Gastrocnemius medialis (tissue), 4 donors: ENCODE measurements at regions not wholly inside any gene's neighbourhood (a gene's known extent, or its start where the extent isn't known, plus 50 kb on each side); places are given as distances from the start of the nearest gene placed in this dataset.
A peak's percentile ranks its signal among the peaks of the same experiment; 100 is the strongest.

Experiments
- ATAC-seq, 2 donors: fragments of 150-250 bp; one replicate each; pipeline ENCODE4 v1.9.1; 2016
- DNase-seq, 2 donors: peaks; one replicate each; pipeline ENCODE4 v3.0.0-alpha.2; 2019
- H3K27ac ChIP-seq, 4 donors: fragments of 200-600 bp; sonication (generic); 1 replicate in 1 of 4; 2 replicates in 3 of 4; pipeline ENCODE4 v1.5.1; 2016 to 2018; ENCODE audit warnings: mild to moderate bottlenecking in 2 of 4, moderate library complexity in 1 of 4
- H3K27me3 ChIP-seq, 3 donors: fragments of 200-600 bp; sonication (generic) in 2 of 3; 1 replicate in 1 of 3; 2 replicates in 2 of 3; pipeline versions ENCODE4 v1.5.1 to v1.6.0; 2016 to 2019; ENCODE audit warnings: mild to moderate bottlenecking in 1 of 3, moderate library complexity in 1 of 3
- H3K36me3 ChIP-seq, 2 donors: fragments of 200-600 bp; sonication (generic) in 1 of 2; one replicate each; pipeline ENCODE4 v1.5.1; 2017 to 2018
- H3K4me1 ChIP-seq, 2 donors: fragments of 200-600 bp; sonication (generic) in 1 of 2; one replicate each; pipeline ENCODE4 v1.5.1; 2016 to 2017; ENCODE audit warnings: mild to moderate bottlenecking in 2 of 2
- H3K4me3 ChIP-seq, 4 donors: fragments of 200-600 bp; sonication (generic) in 3 of 4; 1 replicate in 1 of 4; 2 replicates in 3 of 4; pipeline ENCODE4 v1.5.1; 2016 to 2019; ENCODE audit warnings: mild to moderate bottlenecking in 2 of 4
- H3K9me3 ChIP-seq, 3 donors: fragments of 200-600 bp; sonication (generic) in 2 of 3; 1 replicate in 1 of 3; 2 replicates in 2 of 3; pipeline ENCODE4 v1.5.1; 2016 to 2019
- POLR2A ChIP-seq, 2 donors: fragments of 450-650 bp; IDR thresholded peaks; one replicate each; pipeline ENCODE4 v1.6.1; 2017; ENCODE audit warnings: antibody characterized with exemption in 2 of 2, mild to moderate bottlenecking in 2 of 2, moderate library complexity in 2 of 2
- in situ Hi-C, 4 donors: fragments of 200-750 bp; cut with MboI; loops; one replicate each; pipeline versions ENCODE4 v1.15.0 to v1.8.0; 2017; ENCODE audit warnings: low sequenced_read_pairs in 4 of 4
- intact Hi-C: fragments of 100-400 bp; cut with DNase I; formaldehyde crosslinking; loops from one replicate; pipeline ENCODE4 v1.15.1; 2023; ENCODE audit warnings: low total_unique reads
- TF ChIP-seq, protein P1 (sequence below), 5 experiments: fragments of 450-650 bp in 3 of 5; fragments of 200-600 bp in 2 of 5; sonication (generic) in 2 of 5; IDR thresholded peaks in 4 of 5; conservative IDR thresholded peaks in 1 of 5; 1 replicate in 4 of 5; 2 replicates in 1 of 5; pipeline ENCODE4 v1.5.1; 2016 to 2019; ENCODE audit warnings: antibody characterized with exemption in 5 of 5, mild to moderate bottlenecking in 3 of 5, moderate library complexity in 3 of 5

DNA sequence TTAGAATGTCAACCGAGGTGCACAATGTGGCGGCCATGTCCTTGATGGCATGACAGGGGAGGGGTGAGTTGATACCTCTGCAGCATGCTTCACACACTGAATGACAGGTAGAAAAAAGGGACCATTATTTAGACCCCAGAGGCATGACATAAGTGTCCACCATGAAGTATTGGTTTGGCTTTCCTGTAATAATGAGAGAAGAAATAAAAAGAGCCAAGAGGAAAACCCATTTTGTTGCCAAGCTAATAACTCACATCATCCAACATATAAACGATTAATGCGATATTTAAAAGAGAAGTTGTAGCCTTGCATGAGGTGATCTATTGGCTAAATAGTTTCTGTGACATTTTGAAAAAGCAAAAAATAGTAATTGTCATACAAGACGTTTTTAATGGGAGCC, 343.4 kb downstream of the LRIG3 start:
- ATAC-seq: no peak
- no peak for DNase-seq
- intact Hi-C loops: no loop called here
- H3K27me3 ChIP-seq: no peaks in the 10 kb centered on the region
- no peaks in the 10 kb centered on the region for H3K9me3 ChIP-seq
- H3K4me3 ChIP-seq: no peak overlapping the region
- H3K4me1 ChIP-seq: peaks cover 0 to 7% of the 10 kb centered on the region in 2 donors
- no peak for TF ChIP-seq POLR2A (IDR thresholded peaks at IDR 0.05)
- in situ Hi-C loops: no loop called here
- H3K27ac ChIP-seq: no peak overlapping the region
- H3K36me3 ChIP-seq: no peaks in the 10 kb centered on the region

DNA sequence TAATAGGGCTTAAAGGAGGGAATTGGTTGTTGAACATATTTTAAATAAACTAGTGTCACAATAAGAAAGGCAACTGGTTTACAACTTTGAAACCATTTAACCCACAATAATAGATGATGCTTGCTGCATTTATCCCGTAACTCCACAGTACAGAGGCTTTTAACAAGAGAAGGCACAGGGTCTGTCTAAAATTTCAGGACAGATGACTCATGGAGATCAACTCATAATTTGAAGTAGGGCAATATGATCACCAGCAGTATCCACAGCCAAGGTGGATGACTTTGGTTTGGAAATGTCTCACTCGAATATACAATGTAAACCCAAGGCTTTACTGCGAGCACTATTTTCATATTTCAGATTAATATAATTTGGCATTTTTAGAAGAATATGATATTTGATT, 340.2 kb downstream of the LRIG3 start:
- DNase-seq (peak in 1 of 2 donors; percentile 17), ATAC-seq (peak; percentile 83 to 87)
- Histone ChIP-seq H3K36me3 (no peaks in the 10 kb centered on the region), H3K27me3 (no peaks in the 10 kb centered on the region), H3K27ac (peak overlapping the region in 3 of 4 donors; percentile 55 to 69 (median 68)), H3K4me3 (peak overlapping the region in 1 of 4 donors; percentile 6), H3K9me3 (no peaks in the 10 kb centered on the region), H3K4me1 (peaks cover 4 to 20% of the 10 kb centered on the region in 2 donors)
- intact Hi-C loops (no loop called here), in situ Hi-C loops (no loop called here)
- TF ChIP-seq POLR2A (IDR thresholded peaks at IDR 0.05): no peak
- TF ChIP-seq, protein P1, sequence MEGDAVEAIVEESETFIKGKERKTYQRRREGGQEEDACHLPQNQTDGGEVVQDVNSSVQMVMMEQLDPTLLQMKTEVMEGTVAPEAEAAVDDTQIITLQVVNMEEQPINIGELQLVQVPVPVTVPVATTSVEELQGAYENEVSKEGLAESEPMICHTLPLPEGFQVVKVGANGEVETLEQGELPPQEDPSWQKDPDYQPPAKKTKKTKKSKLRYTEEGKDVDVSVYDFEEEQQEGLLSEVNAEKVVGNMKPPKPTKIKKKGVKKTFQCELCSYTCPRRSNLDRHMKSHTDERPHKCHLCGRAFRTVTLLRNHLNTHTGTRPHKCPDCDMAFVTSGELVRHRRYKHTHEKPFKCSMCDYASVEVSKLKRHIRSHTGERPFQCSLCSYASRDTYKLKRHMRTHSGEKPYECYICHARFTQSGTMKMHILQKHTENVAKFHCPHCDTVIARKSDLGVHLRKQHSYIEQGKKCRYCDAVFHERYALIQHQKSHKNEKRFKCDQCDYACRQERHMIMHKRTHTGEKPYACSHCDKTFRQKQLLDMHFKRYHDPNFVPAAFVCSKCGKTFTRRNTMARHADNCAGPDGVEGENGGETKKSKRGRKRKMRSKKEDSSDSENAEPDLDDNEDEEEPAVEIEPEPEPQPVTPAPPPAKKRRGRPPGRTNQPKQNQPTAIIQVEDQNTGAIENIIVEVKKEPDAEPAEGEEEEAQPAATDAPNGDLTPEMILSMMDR (IDR thresholded peaks at IDR 0.05 in 4 of 5, conservative IDR thresholded peaks at IDR 0.05 in 1 of 5): no peak

DNA sequence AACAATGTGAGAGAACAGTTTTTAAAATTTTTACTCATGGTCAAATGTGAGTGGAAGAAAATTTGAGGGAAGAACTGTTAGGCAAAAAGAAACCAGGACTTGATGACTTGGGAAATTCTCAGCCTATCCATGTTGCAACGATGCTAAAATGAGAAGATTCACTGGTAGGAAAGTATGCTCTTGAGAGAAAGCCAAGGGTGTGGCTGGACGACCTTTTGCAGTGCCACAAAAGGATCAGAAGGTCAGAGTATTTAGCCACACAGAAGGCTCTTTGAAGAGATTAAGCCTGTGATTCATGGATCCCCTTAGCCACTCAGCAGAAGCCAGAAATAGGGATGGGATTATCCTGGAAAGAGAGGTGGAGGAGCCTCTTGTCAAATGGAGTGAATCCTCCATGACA, 336.8 kb downstream of the LRIG3 start:
- H3K4me1 ChIP-seq: peaks cover 4 to 16% of the 10 kb centered on the region in 2 donors
- H3K4me3 ChIP-seq: no peak overlapping the region
- peak overlapping the region; percentile 59 to 71 (median 64) for H3K27ac ChIP-seq
- no peaks in the 10 kb centered on the region for H3K27me3 ChIP-seq
- in situ Hi-C loops (no loop called here), intact Hi-C loops (no loop called here)
- TF ChIP-seq, protein P1 (IDR thresholded peaks at IDR 0.05 in 4 of 5, conservative IDR thresholded peaks at IDR 0.05 in 1 of 5): no peak
- no peak for TF ChIP-seq POLR2A (IDR thresholded peaks at IDR 0.05)
- no peaks in the 10 kb centered on the region for H3K36me3 ChIP-seq
- no peaks in the 10 kb centered on the region for H3K9me3 ChIP-seq
- peak in 1 of 2 donors; percentile 77 for DNase-seq
- peak; percentile 56 to 91 for ATAC-seq

DNA sequence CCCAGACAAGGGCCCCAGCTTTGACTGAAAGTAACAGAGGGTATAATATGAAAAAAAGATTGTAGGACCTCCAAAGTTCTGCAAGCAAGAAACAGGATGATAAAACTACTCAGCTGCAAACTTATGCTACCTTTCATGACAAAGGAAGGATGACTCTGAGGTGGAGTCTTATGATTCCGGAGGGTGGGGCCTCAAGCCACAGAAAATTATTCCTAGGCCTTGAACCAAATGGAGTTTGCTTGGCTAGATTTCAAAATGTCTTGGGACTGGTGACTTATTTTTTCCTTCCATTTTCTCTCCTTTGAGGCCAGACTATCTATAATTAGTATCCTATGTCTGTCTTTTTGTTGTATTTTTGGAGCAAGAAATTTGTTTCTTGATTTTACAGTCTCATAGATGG, 336.4 kb downstream of the LRIG3 start:
- Histone ChIP-seq H3K9me3 (no peaks in the 10 kb centered on the region), H3K27ac (peak overlapping the region in 3 of 4 donors; percentile 53 to 71 (median 66)), H3K36me3 (no peaks in the 10 kb centered on the region), H3K4me1 (peaks cover 4 to 16% of the 10 kb centered on the region in 2 donors), H3K4me3 (no peak overlapping the region), H3K27me3 (no peaks in the 10 kb centered on the region)
- in situ Hi-C loops: no loop called here
- TF ChIP-seq POLR2A (IDR thresholded peaks at IDR 0.05): no peak
- TF ChIP-seq, protein P1 (IDR thresholded peaks at IDR 0.05 in 4 of 5, conservative IDR thresholded peaks at IDR 0.05 in 1 of 5): no peak
- intact Hi-C loops: no loop called here
- DNase-seq (no peak), ATAC-seq (no peak)

DNA sequence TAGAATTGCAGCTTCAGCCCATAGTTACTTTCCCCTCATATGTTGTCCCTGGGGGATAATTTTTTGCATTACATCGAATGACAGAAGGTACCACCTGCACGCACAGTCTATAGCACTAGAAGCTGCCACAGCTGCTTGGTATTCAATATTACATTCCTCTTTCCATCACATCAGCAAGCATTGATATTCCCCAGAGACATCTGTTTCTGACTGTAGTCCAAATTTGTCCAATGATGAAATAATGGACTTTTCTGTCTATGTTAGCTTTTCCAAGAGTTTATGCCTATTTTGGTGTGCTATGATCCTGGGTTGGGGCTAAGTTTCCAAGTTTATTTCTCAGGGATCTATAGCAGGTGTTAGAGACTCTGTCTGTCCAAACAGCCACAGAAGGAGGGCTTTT, 335.4 kb downstream of the LRIG3 start:
- intact Hi-C loops: no loop called here
- ATAC-seq: no peak
- H3K27ac ChIP-seq: no peak overlapping the region

More for the DNA sequence above, 335.4 kb downstream of the LRIG3 start:
- Histone ChIP-seq H3K4me3 (no peak overlapping the region), H3K27me3 (no peaks in the 10 kb centered on the region), H3K36me3 (no peaks in the 10 kb centered on the region), H3K9me3 (no peaks in the 10 kb centered on the region), H3K4me1 (peaks cover 4 to 13% of the 10 kb centered on the region in 2 donors)
- no peak for TF ChIP-seq POLR2A (IDR thresholded peaks at IDR 0.05)
- TF ChIP-seq, protein P1 (IDR thresholded peaks at IDR 0.05 in 4 of 5, conservative IDR thresholded peaks at IDR 0.05 in 1 of 5): no peak
- DNase-seq: no peak
- in situ Hi-C loops: no loop called here
